NB4 (cell line): ENCODE measurements at regions not wholly inside any gene's neighbourhood (a gene's known extent, or its start where the extent isn't known, plus 50 kb on each side); places are given as distances from the start of the nearest gene placed in this dataset.

Experiments
- MYC ChIP-seq: IDR thresholded peaks from 2 replicates; pipeline ENCODE4 v1.6.1; 2011; ENCODE audit warnings: low read depth, low read length
- POLR2A ChIP-seq: IDR thresholded peaks from 2 replicates; pipeline ENCODE4 v1.6.1; 2011; ENCODE audit warnings: mild to moderate bottlenecking; ENCODE audit not compliant: insufficient read length; ENCODE audit errors: extremely low read depth
- TF ChIP-seq, protein P1 (sequence below): IDR thresholded peaks from one replicate; pipeline ENCODE4 v1.5.1; 2012; ENCODE audit warnings: low read depth, low read length
- TF ChIP-seq, protein P2 (sequence below): IDR thresholded peaks from 2 replicates; pipeline ENCODE4 v1.6.1; 2011; ENCODE audit warnings: low read depth, low read length

DNA sequence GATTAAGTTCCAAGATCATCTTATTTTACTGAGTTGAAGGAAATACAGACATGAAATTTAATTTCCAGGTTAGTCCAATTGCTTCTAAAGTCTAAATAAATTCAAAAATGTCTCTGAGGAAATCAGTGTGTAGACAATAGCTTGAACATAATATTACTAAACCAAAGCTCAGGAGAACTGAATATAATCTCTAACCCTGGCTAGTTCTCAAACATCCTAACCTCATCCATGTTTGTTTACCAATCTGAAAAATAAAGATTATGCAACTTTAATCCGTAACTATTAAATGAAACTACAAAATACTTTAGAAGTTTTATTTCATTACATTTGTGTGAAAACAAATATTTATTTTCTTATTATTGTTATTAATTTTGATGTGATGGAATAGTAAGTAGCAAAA is 387.2 kb downstream of the TBC1D32 start:
- TF ChIP-seq, protein P1, sequence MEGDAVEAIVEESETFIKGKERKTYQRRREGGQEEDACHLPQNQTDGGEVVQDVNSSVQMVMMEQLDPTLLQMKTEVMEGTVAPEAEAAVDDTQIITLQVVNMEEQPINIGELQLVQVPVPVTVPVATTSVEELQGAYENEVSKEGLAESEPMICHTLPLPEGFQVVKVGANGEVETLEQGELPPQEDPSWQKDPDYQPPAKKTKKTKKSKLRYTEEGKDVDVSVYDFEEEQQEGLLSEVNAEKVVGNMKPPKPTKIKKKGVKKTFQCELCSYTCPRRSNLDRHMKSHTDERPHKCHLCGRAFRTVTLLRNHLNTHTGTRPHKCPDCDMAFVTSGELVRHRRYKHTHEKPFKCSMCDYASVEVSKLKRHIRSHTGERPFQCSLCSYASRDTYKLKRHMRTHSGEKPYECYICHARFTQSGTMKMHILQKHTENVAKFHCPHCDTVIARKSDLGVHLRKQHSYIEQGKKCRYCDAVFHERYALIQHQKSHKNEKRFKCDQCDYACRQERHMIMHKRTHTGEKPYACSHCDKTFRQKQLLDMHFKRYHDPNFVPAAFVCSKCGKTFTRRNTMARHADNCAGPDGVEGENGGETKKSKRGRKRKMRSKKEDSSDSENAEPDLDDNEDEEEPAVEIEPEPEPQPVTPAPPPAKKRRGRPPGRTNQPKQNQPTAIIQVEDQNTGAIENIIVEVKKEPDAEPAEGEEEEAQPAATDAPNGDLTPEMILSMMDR: no peak
- TF ChIP-seq, protein P2, sequence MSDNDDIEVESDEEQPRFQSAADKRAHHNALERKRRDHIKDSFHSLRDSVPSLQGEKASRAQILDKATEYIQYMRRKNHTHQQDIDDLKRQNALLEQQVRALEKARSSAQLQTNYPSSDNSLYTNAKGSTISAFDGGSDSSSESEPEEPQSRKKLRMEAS: no peak
- TF ChIP-seq POLR2A: no peak
- TF ChIP-seq MYC: no peak
